ENCODE measurements at regions not wholly inside any gene's neighbourhood (a gene's known extent, or its start where the extent isn't known, plus 50 kb on each side); places are given as distances from the start of the nearest gene placed in this dataset.

DNA sequence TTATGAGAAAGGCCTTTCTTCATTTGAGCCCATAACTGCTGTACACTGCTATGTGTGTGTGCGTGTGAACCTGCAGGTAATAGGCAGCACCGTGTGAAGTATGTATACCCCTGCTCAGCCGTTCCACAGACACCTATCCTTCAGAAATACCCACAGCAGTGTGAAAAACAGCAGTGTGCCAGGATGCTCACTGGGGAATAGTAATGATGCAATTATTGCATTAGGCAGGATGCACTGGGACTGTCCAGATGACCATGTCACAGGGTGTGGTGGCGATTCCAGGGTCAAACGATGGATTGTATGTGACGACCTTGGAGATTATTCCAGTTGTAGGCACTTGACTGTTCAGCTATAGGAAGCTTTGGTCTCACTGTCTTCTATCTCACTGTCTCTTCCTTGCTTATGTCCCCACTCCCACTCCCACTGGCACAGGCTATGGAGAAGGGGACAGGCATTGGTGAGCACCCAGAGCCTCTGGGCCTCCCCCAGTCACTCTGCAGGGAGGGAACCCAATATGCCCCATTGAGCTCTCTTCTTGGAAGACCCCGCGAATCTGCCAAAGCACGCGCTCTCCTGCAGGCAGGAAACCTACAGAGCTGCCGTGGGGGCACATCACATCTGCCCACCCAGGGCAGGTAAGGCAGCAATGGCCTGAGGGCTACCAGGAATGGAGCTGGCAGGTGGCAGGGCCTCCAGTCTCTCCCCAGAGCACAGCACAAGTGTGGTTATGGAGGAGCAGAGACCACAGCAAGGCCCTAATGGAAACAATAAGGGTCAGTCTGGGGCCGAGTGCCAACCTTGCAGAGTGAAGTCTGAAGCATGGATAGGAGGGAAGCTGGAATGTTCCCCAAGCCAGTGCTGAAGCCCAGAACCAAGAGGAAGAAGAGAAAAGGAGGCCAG lies 518.9 kb upstream of the RAB6C start:
- TF ChIP-seq EP300 (IDR thresholded peaks at IDR 0.05): no peak
- no peak for TF ChIP-seq CTCF (IDR thresholded peaks at IDR 0.05)
- TF ChIP-seq POLR2A (IDR thresholded peaks at IDR 0.05): no peak
- no peak for DNase-seq (ENCODE audit: low spot score in 2 of 2)
- Histone ChIP-seq H3K36me3 (no peaks in the 10 kb centered on the region), H3K4me3 (no peak overlapping the region), H3K9me3 (no peaks in the 10 kb centered on the region), H3K27me3 (no peaks in the 10 kb centered on the region), H3K27ac (no peak overlapping the region), H3K4me1 (no peaks in the 10 kb centered on the region)
- 77 to 86% methylated on average over 12 of the region's 12 CpGs for WGBS, 2 donors

DNA sequence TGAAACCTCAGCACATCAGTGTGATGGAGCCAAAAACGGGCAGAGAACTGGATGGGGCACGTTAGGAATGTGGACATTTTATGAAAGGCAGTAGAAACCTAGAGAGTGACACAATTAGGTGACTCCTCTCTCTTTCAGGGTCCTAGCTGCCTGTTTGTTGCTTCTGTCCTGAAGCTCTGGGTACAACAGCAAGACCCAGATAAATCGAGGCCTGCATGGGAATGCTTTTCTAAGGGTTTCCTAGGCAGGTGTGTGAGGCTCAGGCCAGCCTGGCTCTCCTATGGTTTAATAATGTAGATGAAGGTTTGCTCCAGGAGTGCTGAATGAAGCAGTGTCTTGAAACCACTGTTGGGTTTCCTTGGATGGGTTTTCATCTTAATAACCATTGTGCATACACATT lies 517.1 kb upstream of the RAB6C start:
- no peak for DNase-seq (ENCODE audit: low spot score in 2 of 2)
- 78 to 83% methylated on average over 3 of the region's 3 CpGs for WGBS, 2 donors
- Histone ChIP-seq H3K27me3 (no peaks in the 10 kb centered on the region), H3K9me3 (no peaks in the 10 kb centered on the region), H3K4me1 (no peaks in the 10 kb centered on the region), H3K36me3 (no peaks in the 10 kb centered on the region), H3K4me3 (no peak overlapping the region), H3K27ac (no peak overlapping the region)
- no peak for TF ChIP-seq CTCF (IDR thresholded peaks at IDR 0.05)
- no peak for TF ChIP-seq EP300 (IDR thresholded peaks at IDR 0.05)
- TF ChIP-seq POLR2A (IDR thresholded peaks at IDR 0.05): no peak

- WGBS, 2 donors: 88 to 93% methylated on average over 4 of the region's 4 CpGs
- no peaks in the 10 kb centered on the region for H3K36me3 ChIP-seq
- H3K27ac ChIP-seq: no peak overlapping the region
- no peak overlapping the region for H3K4me3 ChIP-seq
- no peaks in the 10 kb centered on the region for H3K4me1 ChIP-seq
- no peak for TF ChIP-seq CTCF (IDR thresholded peaks at IDR 0.05)
- TF ChIP-seq EP300 (IDR thresholded peaks at IDR 0.05): no peak
- TF ChIP-seq POLR2A (IDR thresholded peaks at IDR 0.05): no peak
- H3K9me3 ChIP-seq: no peaks in the 10 kb centered on the region
- no peaks in the 10 kb centered on the region for H3K27me3 ChIP-seq
- DNase-seq (ENCODE audit: low spot score in 2 of 2): no peak
These were observed 516.5 kb upstream of the RAB6C start for GRCh38 chr2:129462967-129463366.

DNA sequence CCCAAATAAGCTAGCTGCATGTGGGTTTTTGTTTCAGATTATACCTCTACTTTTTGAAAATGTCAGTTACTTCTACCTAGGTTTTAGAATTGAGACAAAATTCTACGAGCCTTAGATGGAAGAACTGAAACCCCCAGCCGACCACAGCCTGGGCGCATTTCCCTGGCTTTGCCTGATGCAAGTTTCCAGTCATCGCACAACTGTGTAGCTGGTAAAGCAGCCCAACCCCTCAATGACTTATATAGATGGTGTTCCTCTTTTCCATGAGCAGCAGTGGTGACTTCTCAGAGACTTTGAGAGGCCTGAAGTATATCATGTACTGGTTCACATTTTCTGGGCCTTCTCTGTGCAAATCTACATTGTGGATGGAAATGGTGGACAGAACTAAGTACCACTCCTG lies 515.4 kb upstream of the RAB6C start:
- no peak overlapping the region for H3K4me3 ChIP-seq
- TF ChIP-seq POLR2A (IDR thresholded peaks at IDR 0.05): no peak
- TF ChIP-seq CTCF (IDR thresholded peaks at IDR 0.05): no peak
- no peak for TF ChIP-seq EP300 (IDR thresholded peaks at IDR 0.05)
- H3K9me3 ChIP-seq: no peaks in the 10 kb centered on the region
- WGBS, 2 donors: 80 to 88% methylated on average over 4 of the region's 4 CpGs
- H3K27ac ChIP-seq: no peak overlapping the region
- DNase-seq (ENCODE audit: low spot score in 2 of 2): no peak
- H3K27me3 ChIP-seq: no peaks in the 10 kb centered on the region
- H3K4me1 ChIP-seq: no peaks in the 10 kb centered on the region
- H3K36me3 ChIP-seq: no peaks in the 10 kb centered on the region

GRCh38 chr2:129464631-129465030 lies 514.8 kb upstream of the RAB6C start:
- no peak for DNase-seq (ENCODE audit: low spot score in 2 of 2)
- Histone ChIP-seq H3K27me3 (no peaks in the 10 kb centered on the region), H3K4me1 (no peaks in the 10 kb centered on the region), H3K27ac (no peak overlapping the region), H3K9me3 (no peaks in the 10 kb centered on the region), H3K4me3 (no peak overlapping the region), H3K36me3 (no peaks in the 10 kb centered on the region)
- WGBS, 2 donors: 65 to 93% methylated on average over 6 of the region's 6 CpGs
- TF ChIP-seq POLR2A (IDR thresholded peaks at IDR 0.05) (no peak), CTCF (IDR thresholded peaks at IDR 0.05) (no peak), EP300 (IDR thresholded peaks at IDR 0.05) (no peak)
